ENCODE measurements at regions not wholly inside any gene's neighbourhood (a gene's known extent, or its start where the extent isn't known, plus 50 kb on each side); places are given as distances from the start of the nearest gene placed in this dataset.

GRCh38 chr18:51405683-51406477 is 208.4 kb upstream of the MEX3C start:
- Mint-ChIP-seq H3K4me1 (peaks cover 53% of the 10 kb centered on the region), H3K4me3 (no peak overlapping the region), H3K36me3 (peaks cover 11% of the 10 kb centered on the region; the same call in 1 of the 2 replicates), H3K27ac (peak overlapping the region; percentile 43), H3K27me3 (ENCODE audit: low read depth) (no peaks in the 10 kb centered on the region; the same call in 1 of the 2 replicates), H3K9me3 (peaks cover 10% of the 10 kb centered on the region)
- POLR2A ChIA-PET, result no interaction called here
- no peak for DNase-seq (ENCODE audit: low spot score)
- CTCF ChIA-PET, result no interaction called here
- TF ChIP-seq CTCF (IDR thresholded peaks at IDR 0.05) (no peak), AFF4 (CRISPR knock-in tag; IDR thresholded peaks at IDR 0.05; ENCODE audit: borderline replicate concordance) (no peak), NFE2L1 (CRISPR knock-in tag; IDR thresholded peaks at IDR 0.05) (no peak), AR (CRISPR knock-in tag; IDR thresholded peaks at IDR 0.05) (no peak), ZNF232 (CRISPR knock-in tag; IDR thresholded peaks at IDR 0.05) (no peak), JAZF1 (CRISPR knock-in tag; IDR thresholded peaks at IDR 0.05) (no peak), ZNF138 (CRISPR knock-in tag; conservative IDR thresholded peaks at IDR 0.05) (no peak), EMX1 (CRISPR knock-in tag; IDR thresholded peaks at IDR 0.05) (no peak), ZNF416 (CRISPR knock-in tag; IDR thresholded peaks at IDR 0.05) (no peak), SMAD4 (CRISPR knock-in tag; IDR thresholded peaks at IDR 0.05) (no peak), E2F5 (CRISPR knock-in tag; IDR thresholded peaks at IDR 0.05) (no peak), NR3C1 (CRISPR knock-in tag; conservative IDR thresholded peaks at IDR 0.05; ENCODE audit: low read depth) (no peak), SMAD3 (CRISPR knock-in tag; IDR thresholded peaks at IDR 0.05; ENCODE audit: borderline replicate concordance) (no peak), CREB1 (CRISPR knock-in tag; IDR thresholded peaks at IDR 0.05) (no peak), ERG (CRISPR knock-in tag; IDR thresholded peaks at IDR 0.05) (no peak), ZBTB21 (CRISPR knock-in tag; IDR thresholded peaks at IDR 0.05; ENCODE audit: borderline replicate concordance) (no peak), ATF3 (CRISPR knock-in tag; conservative IDR thresholded peaks at IDR 0.05) (no peak), ZBTB43 (CRISPR knock-in tag; IDR thresholded peaks at IDR 0.05) (no peak)
- ATAC-seq, result peak; percentile 74
